ENCODE measurements at regions not wholly inside any gene's neighbourhood (a gene's known extent, or its start where the extent isn't known, plus 50 kb on each side); places are given as distances from the start of the nearest gene placed in this dataset.

- ATAC-seq (replicated peaks; ENCODE audit: extremely low read depth, poor library complexity, severe bottlenecking) = no peak
- no peak overlapping the region for H3K4me3 Mint-ChIP-seq
- no peak overlapping the region for H3K27ac Mint-ChIP-seq (ENCODE audit: low read depth)
- DNase-seq (ENCODE audit: low spot score in 2 of 2) = no peak
- H3K4me1 Mint-ChIP-seq = no peaks in the 10 kb centered on the region
- peaks cover 3% of the 10 kb centered on the region for H3K9me3 Mint-ChIP-seq
- no peaks in the 10 kb centered on the region for H3K36me3 Mint-ChIP-seq (ENCODE audit: insufficient read depth)
- no peaks in the 10 kb centered on the region for H3K27me3 Mint-ChIP-seq
These were observed 509.6 kb downstream of the MRPL39 start for GRCh38 chr21:25097648-25098047.

DNA sequence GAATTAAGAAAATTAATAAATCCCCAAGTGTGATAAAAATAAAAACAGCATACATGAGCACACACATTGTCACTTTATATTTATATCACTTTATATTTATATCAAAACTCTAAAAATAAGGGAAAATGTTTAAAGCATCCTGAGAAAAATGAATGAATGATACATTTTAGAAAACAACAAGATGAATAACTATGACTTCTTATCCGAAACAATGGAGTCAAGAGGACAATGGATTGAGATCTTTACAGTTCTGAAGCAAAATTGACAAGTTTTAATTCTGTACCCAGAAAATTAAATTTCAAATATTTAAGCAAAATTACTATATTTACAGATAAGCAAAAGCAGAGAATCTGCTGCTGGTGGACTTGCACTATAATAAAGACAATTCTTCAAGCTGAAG, 512.6 kb downstream of the MRPL39 start:
- Mint-ChIP-seq H3K27ac (ENCODE audit: low read depth) (no peak overlapping the region), H3K36me3 (ENCODE audit: insufficient read depth) (no peaks in the 10 kb centered on the region), H3K4me3 (no peak overlapping the region), H3K27me3 (no peaks in the 10 kb centered on the region), H3K4me1 (no peaks in the 10 kb centered on the region), H3K9me3 (peaks cover 3% of the 10 kb centered on the region)
- ATAC-seq (replicated peaks; ENCODE audit: extremely low read depth, poor library complexity, severe bottlenecking) (no peak), DNase-seq (ENCODE audit: low spot score in 2 of 2) (no peak)

DNA sequence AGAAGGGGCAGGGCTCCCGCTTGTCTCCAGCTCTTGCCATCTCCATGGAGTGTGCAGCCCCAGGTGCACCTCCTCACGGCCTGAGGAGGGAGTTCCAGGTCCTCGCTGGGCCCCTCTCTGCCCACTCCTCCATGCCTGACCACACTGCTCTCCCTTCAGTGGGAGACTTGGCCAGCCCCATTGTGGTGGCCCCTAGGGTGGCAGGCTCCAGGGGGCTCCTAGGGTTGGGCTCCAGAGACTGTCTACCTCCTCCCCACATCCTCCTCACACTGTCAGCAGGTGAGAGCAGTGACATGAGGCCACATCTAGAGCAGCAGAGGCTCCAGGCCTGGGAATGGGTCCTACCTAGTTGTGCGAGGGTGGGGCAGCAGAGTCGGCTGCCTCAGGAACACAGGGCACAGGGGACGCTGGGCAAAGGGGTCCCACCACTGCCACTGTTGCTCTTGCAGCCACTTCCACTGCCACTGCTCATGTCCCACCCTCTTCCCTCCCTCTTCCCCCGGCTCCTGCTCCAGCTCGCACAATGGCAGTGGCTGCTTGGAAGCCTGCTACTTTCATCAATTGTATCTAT, 514.8 kb downstream of the MRPL39 start:
- ATAC-seq (replicated peaks; ENCODE audit: extremely low read depth, poor library complexity, severe bottlenecking) (no peak), DNase-seq (ENCODE audit: low spot score in 2 of 2) (no peak)
- Mint-ChIP-seq H3K4me3 (no peak overlapping the region), H3K4me1 (no peaks in the 10 kb centered on the region), H3K27ac (ENCODE audit: low read depth) (no peak overlapping the region), H3K36me3 (ENCODE audit: insufficient read depth) (no peaks in the 10 kb centered on the region), H3K27me3 (no peaks in the 10 kb centered on the region), H3K9me3 (peaks cover 3% of the 10 kb centered on the region)

- no peak for ATAC-seq (replicated peaks; ENCODE audit: extremely low read depth, poor library complexity, severe bottlenecking)
- no peak for DNase-seq (ENCODE audit: low spot score in 2 of 2)
- Mint-ChIP-seq H3K27ac (ENCODE audit: low read depth) (no peak overlapping the region), H3K36me3 (ENCODE audit: insufficient read depth) (no peaks in the 10 kb centered on the region), H3K9me3 (peaks cover 4% of the 10 kb centered on the region), H3K4me1 (no peaks in the 10 kb centered on the region), H3K4me3 (no peak overlapping the region), H3K27me3 (no peaks in the 10 kb centered on the region)
These were observed 526.2 kb downstream of the MRPL39 start for GRCh38 chr21:25081096-25081495.

GRCh38 chr21:25080661-25081060, 526.6 kb downstream of the MRPL39 start:
- ATAC-seq (replicated peaks; ENCODE audit: extremely low read depth, poor library complexity, severe bottlenecking) (no peak), DNase-seq (ENCODE audit: low spot score in 2 of 2) (no peak)
- no peaks in the 10 kb centered on the region for H3K27me3 Mint-ChIP-seq
- H3K9me3 Mint-ChIP-seq = peaks cover 4% of the 10 kb centered on the region
- no peaks in the 10 kb centered on the region for H3K36me3 Mint-ChIP-seq (ENCODE audit: insufficient read depth)
- no peak overlapping the region for H3K4me3 Mint-ChIP-seq
- no peak overlapping the region for H3K27ac Mint-ChIP-seq (ENCODE audit: low read depth)
- H3K4me1 Mint-ChIP-seq = no peaks in the 10 kb centered on the region

DNA sequence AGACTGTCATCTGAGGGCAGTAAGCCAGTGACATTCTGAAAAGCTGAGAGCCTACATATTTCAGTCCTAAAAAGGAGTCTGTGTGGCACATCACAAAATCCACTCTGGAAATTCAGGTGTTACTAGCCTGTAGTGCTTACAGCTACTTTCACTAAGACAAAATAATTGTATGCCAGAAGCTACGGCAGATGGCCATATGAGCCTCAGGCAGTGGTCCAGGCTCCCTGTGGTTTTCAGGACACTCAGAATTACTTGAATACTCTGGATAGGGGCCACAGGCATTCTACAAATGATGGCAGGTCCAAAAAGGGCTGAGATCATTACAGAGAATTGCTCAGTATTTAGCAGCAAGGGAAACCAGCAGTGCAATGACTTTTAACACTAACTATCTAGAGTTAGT, 527.1 kb downstream of the MRPL39 start:
- no peaks in the 10 kb centered on the region for H3K27me3 Mint-ChIP-seq
- DNase-seq (ENCODE audit: low spot score in 2 of 2) (no peak), ATAC-seq (replicated peaks; ENCODE audit: extremely low read depth, poor library complexity, severe bottlenecking) (no peak)
- no peak overlapping the region for H3K27ac Mint-ChIP-seq (ENCODE audit: low read depth)
- peaks cover 4% of the 10 kb centered on the region for H3K9me3 Mint-ChIP-seq
- no peak overlapping the region for H3K4me3 Mint-ChIP-seq
- H3K4me1 Mint-ChIP-seq = no peaks in the 10 kb centered on the region
- H3K36me3 Mint-ChIP-seq (ENCODE audit: insufficient read depth) = no peaks in the 10 kb centered on the region

- DNase-seq (ENCODE audit: low spot score in 2 of 2) (no peak), ATAC-seq (replicated peaks; ENCODE audit: extremely low read depth, poor library complexity, severe bottlenecking) (no peak)
- H3K9me3 Mint-ChIP-seq = peaks cover 4% of the 10 kb centered on the region
- no peaks in the 10 kb centered on the region for H3K4me1 Mint-ChIP-seq
- no peak overlapping the region for H3K4me3 Mint-ChIP-seq
- H3K27ac Mint-ChIP-seq (ENCODE audit: low read depth) = no peak overlapping the region
- no peaks in the 10 kb centered on the region for H3K27me3 Mint-ChIP-seq
- H3K36me3 Mint-ChIP-seq (ENCODE audit: insufficient read depth) = no peaks in the 10 kb centered on the region
These were observed 528.2 kb downstream of the MRPL39 start for GRCh38 chr21:25079053-25079452.

- Mint-ChIP-seq H3K36me3 (ENCODE audit: insufficient read depth) (no peaks in the 10 kb centered on the region), H3K4me1 (no peaks in the 10 kb centered on the region), H3K27me3 (no peaks in the 10 kb centered on the region), H3K4me3 (no peak overlapping the region), H3K27ac (ENCODE audit: low read depth) (no peak overlapping the region), H3K9me3 (peaks cover 19% of the 10 kb centered on the region)
- no peak for DNase-seq (ENCODE audit: low spot score in 2 of 2)
- ATAC-seq (replicated peaks; ENCODE audit: extremely low read depth, poor library complexity, severe bottlenecking) = no peak
These were observed 545.2 kb downstream of the MRPL39 start for GRCh38 chr21:25062061-25062460.

DNA sequence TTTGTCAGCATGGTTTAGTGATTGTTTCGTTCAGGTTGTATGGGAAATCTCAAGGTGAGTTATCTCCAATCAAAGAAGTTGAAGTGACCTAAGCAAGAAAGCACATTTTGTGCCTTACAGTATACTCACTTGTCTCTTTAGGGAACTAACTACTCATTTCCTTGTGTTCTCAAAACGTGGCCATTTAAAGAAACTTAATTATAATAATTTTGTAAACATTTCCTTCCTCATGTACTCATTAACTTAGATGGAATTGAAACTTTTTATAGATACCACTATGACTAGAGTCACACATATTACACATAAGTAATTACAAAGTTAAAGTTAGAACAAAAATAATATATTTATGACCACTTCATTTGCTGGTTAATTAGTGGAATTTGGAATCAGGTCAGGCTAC, 552.6 kb downstream of the MRPL39 start:
- Mint-ChIP-seq H3K9me3 (peaks cover 10% of the 10 kb centered on the region), H3K4me1 (no peaks in the 10 kb centered on the region), H3K36me3 (ENCODE audit: insufficient read depth) (no peaks in the 10 kb centered on the region), H3K27me3 (no peaks in the 10 kb centered on the region), H3K27ac (ENCODE audit: low read depth) (no peak overlapping the region), H3K4me3 (no peak overlapping the region)
- no peak for ATAC-seq (replicated peaks; ENCODE audit: extremely low read depth, poor library complexity, severe bottlenecking)
- DNase-seq (ENCODE audit: low spot score in 2 of 2) = no peak

GRCh38 chr21:25039461-25040380, 567.6 kb downstream of the MRPL39 start:
- H3K4me3 Mint-ChIP-seq = no peak overlapping the region
- no peak overlapping the region for H3K27ac Mint-ChIP-seq (ENCODE audit: low read depth)

DNA sequence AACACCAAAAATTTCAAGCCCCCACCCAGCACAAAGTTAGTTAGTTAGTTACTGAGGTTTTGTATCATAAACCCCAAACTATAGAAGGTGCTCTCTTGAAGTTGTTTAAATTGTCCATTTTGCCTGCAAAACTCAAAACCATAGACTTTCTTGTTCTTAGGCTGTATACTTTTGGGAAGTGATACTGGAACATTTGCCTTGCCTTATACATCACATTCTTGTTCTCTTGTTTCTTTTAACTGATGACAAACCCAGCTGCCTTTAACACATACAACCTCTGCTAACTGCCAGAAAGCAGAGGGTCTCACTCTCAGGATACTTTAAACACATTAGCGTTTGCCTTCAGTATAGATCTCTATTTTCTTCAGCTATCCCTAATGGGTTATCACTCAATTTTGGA, 570.5 kb downstream of the MRPL39 start:
- H3K4me1 Mint-ChIP-seq = no peaks in the 10 kb centered on the region
- no peak for ATAC-seq (replicated peaks; ENCODE audit: extremely low read depth, poor library complexity, severe bottlenecking)
- H3K27ac Mint-ChIP-seq (ENCODE audit: low read depth) = no peak overlapping the region
- no peaks in the 10 kb centered on the region for H3K27me3 Mint-ChIP-seq
- H3K9me3 Mint-ChIP-seq = no peaks in the 10 kb centered on the region
- no peaks in the 10 kb centered on the region for H3K36me3 Mint-ChIP-seq (ENCODE audit: insufficient read depth)
- H3K4me3 Mint-ChIP-seq = no peak overlapping the region
- DNase-seq (ENCODE audit: low spot score in 2 of 2) = no peak

More at GRCh38 chr21:25039461-25040380, 567.6 kb downstream of the MRPL39 start:
- Mint-ChIP-seq H3K27me3 (no peaks in the 10 kb centered on the region), H3K4me1 (no peaks in the 10 kb centered on the region), H3K36me3 (ENCODE audit: insufficient read depth) (no peaks in the 10 kb centered on the region), H3K9me3 (peaks cover 5% of the 10 kb centered on the region)
- ATAC-seq (replicated peaks; ENCODE audit: extremely low read depth, poor library complexity, severe bottlenecking) = no peak
- no peak for DNase-seq (ENCODE audit: low spot score in 2 of 2)

DNA sequence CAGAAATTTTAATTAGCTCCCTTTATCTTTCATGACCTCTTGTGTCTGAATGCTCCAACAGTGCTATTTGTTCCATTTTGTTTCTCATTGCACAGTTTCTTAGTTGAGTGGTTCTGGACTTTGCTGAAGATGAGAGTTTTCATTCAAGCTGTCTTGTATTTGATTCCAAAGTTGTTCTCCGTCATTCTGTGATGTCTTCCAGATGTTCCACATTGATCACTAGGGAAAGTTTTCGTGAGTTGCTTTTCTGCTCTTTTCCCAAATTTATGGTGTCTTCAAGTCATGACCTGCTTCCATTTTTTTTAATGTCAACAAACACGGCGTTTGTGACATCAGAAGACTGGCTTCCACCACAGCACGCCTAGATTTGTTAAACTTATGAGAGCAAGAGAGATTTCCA, 575.5 kb downstream of the MRPL39 start:
- ATAC-seq (replicated peaks; ENCODE audit: extremely low read depth, poor library complexity, severe bottlenecking) (no peak), DNase-seq (ENCODE audit: low spot score in 2 of 2) (no peak)
- Mint-ChIP-seq H3K4me1 (no peaks in the 10 kb centered on the region), H3K9me3 (no peaks in the 10 kb centered on the region), H3K27ac (ENCODE audit: low read depth) (no peak overlapping the region), H3K36me3 (ENCODE audit: insufficient read depth) (no peaks in the 10 kb centered on the region), H3K4me3 (no peak overlapping the region), H3K27me3 (no peaks in the 10 kb centered on the region)

GRCh38 chr21:25029580-25029979, 577.7 kb downstream of the MRPL39 start:
- no peak for ATAC-seq (replicated peaks; ENCODE audit: extremely low read depth, poor library complexity, severe bottlenecking)
- Mint-ChIP-seq H3K9me3 (peaks cover 6% of the 10 kb centered on the region), H3K4me3 (no peak overlapping the region), H3K36me3 (ENCODE audit: insufficient read depth) (no peaks in the 10 kb centered on the region), H3K27me3 (no peaks in the 10 kb centered on the region), H3K27ac (ENCODE audit: low read depth) (no peak overlapping the region), H3K4me1 (no peaks in the 10 kb centered on the region)
- no peak for DNase-seq (ENCODE audit: low spot score in 2 of 2)
